ENCODE measurements at regions not wholly inside any gene's neighbourhood (a gene's known extent, or its start where the extent isn't known, plus 50 kb on each side); places are given as distances from the start of the nearest gene placed in this dataset.

DNA sequence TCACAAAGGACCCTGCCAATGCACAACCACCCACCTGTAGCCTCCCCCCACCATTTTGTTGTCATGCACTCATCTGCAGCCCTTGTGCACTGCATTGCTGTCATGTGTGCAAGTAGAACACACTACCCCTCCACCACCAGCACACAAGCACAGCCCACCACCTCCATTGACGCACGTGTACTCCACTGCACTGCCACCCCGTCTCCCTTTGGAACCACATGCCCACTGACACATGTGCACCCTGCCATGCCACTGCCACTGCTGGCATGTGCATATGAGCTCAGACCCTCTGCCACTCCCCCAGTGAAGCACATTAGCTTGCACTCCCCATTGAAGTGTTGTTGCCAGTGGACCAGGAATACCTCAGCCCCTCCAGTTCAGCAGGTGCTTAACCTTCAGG lies 530.3 kb upstream of the ACO1 start:
- ChIA-PET CTCF (ENCODE audit: low intra/inter-chr PET ratio) (no interaction called here), POLR2A (no interaction called here)
- H3K9ac ChIP-seq (ENCODE audit: insufficient read depth in 1 of 2, low read depth in 2 of 2, low read length in 2 of 2): no peak overlapping the region
- no peak for DNase-seq (ENCODE audit: extremely low read depth in 1 of 4, low spot score in 3 of 4)
- no peaks in the 10 kb centered on the region for H3K9me1 ChIP-seq (ENCODE audit: control insufficient read depth, insufficient read depth, low read length)
- H3K27me3 ChIP-seq (ENCODE audit: control insufficient read depth in 2 of 2, insufficient read depth in 2 of 2, low read length in 2 of 2): no peaks in the 10 kb centered on the region
- H3K4me3 ChIP-seq: no peak overlapping the region
- H3K27ac ChIP-seq (ENCODE audit: extremely low read depth, low read depth, low read length): no peak overlapping the region
- no peaks in the 10 kb centered on the region for H3K36me3 ChIP-seq (ENCODE audit: control insufficient read depth, insufficient read depth, low read length)
- no peak for FAIRE-seq
- in situ Hi-C loops (cut with MboI): no loop called here
- no peak overlapping the region for H2AFZ ChIP-seq (ENCODE audit: low read depth, low read length)
- no CpG with 5 or more reads among the region's 3 CpGs for WGBS (ENCODE audit: insufficient coverage, low coverage, missing lambda C conversion rate)
- TF ChIP-seq DMBX1 (CRISPR knock-in tag; IDR thresholded peaks at IDR 0.05; ENCODE audit: borderline replicate concordance): no peak
- no peak for TF ChIP-seq ZNF311 (CRISPR knock-in tag; IDR thresholded peaks at IDR 0.05)
- TF ChIP-seq ELF2 (CRISPR knock-in tag; IDR thresholded peaks at IDR 0.05): no peak
- TF ChIP-seq, protein P1, sequence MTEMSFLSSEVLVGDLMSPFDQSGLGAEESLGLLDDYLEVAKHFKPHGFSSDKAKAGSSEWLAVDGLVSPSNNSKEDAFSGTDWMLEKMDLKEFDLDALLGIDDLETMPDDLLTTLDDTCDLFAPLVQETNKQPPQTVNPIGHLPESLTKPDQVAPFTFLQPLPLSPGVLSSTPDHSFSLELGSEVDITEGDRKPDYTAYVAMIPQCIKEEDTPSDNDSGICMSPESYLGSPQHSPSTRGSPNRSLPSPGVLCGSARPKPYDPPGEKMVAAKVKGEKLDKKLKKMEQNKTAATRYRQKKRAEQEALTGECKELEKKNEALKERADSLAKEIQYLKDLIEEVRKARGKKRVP (CRISPR knock-in tag; IDR thresholded peaks at IDR 0.05): no peak
- TF ChIP-seq, protein P2, sequence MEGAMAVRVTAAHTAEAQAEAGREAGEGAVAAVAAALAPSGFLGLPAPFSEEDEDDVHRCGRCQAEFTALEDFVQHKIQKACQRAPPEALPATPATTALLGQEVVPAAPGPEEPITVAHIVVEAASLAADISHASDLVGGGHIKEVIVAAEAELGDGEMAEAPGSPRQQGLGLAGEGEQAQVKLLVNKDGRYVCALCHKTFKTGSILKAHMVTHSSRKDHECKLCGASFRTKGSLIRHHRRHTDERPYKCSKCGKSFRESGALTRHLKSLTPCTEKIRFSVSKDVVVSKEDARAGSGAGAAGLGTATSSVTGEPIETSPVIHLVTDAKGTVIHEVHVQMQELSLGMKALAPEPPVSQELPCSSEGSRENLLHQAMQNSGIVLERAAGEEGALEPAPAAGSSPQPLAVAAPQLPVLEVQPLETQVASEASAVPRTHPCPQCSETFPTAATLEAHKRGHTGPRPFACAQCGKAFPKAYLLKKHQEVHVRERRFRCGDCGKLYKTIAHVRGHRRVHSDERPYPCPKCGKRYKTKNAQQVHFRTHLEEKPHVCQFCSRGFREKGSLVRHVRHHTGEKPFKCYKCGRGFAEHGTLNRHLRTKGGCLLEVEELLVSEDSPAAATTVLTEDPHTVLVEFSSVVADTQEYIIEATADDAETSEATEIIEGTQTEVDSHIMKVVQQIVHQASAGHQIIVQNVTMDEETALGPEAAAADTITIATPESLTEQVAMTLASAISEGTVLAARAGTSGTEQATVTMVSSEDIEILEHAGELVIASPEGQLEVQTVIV (CRISPR knock-in tag; IDR thresholded peaks at IDR 0.05; ENCODE audit: borderline replicate concordance): no peak
- ATAC-seq: no peak
- H3K9me3 ChIP-seq (replicated peaks; ENCODE audit: control insufficient read depth, insufficient read depth, low read depth, low read length): no peaks in the 10 kb centered on the region
- no peaks in the 10 kb centered on the region for H4K20me1 ChIP-seq (replicated peaks; ENCODE audit: control insufficient read depth, insufficient read depth, low read length)
- intact Hi-C loops (cut with micrococcal nuclease): no loop called here
- BruUV-seq (replicated peaks): no TSS peak
- no peak overlapping the region for H3K4me2 ChIP-seq (ENCODE audit: insufficient read depth, low read length)
- H3K4me1 ChIP-seq (replicated peaks in 1 of 2; ENCODE audit: control insufficient read depth in 2 of 2, insufficient read depth in 2 of 2, low read length in 2 of 2): no peaks in the 10 kb centered on the region; a peak in 1 of 5 replicates
- peaks cover 21% of the 10 kb centered on the region for H3K79me2 ChIP-seq (ENCODE audit: control insufficient read depth, insufficient read depth, low read length)

All from K562 (cell line).